ENCODE measurements at regions not wholly inside any gene's neighbourhood (a gene's known extent, or its start where the extent isn't known, plus 50 kb on each side); places are given as distances from the start of the nearest gene placed in this dataset.

- H3K27ac ChIP-seq: no peak overlapping the region
- no peaks in the 10 kb centered on the region for H3K9me3 ChIP-seq
- H3K4me3 ChIP-seq: no peak overlapping the region
- ATAC-seq: no peak
- TF ChIP-seq, protein P1, sequence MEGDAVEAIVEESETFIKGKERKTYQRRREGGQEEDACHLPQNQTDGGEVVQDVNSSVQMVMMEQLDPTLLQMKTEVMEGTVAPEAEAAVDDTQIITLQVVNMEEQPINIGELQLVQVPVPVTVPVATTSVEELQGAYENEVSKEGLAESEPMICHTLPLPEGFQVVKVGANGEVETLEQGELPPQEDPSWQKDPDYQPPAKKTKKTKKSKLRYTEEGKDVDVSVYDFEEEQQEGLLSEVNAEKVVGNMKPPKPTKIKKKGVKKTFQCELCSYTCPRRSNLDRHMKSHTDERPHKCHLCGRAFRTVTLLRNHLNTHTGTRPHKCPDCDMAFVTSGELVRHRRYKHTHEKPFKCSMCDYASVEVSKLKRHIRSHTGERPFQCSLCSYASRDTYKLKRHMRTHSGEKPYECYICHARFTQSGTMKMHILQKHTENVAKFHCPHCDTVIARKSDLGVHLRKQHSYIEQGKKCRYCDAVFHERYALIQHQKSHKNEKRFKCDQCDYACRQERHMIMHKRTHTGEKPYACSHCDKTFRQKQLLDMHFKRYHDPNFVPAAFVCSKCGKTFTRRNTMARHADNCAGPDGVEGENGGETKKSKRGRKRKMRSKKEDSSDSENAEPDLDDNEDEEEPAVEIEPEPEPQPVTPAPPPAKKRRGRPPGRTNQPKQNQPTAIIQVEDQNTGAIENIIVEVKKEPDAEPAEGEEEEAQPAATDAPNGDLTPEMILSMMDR (IDR thresholded peaks at IDR 0.05): no peak
- intact Hi-C loops (cut with DNase I): no loop called here
- DNase-seq: no peak
- peaks cover 0 to 67% of the 10 kb centered on the region in 2 donors for H3K27me3 ChIP-seq
- H3K4me1 ChIP-seq: no peaks in the 10 kb centered on the region
- no peaks in the 10 kb centered on the region for H3K36me3 ChIP-seq
Observed at GRCh38 chr5:73369278-73369677, 79.3 kb downstream of the FOXD1 start.

DNA sequence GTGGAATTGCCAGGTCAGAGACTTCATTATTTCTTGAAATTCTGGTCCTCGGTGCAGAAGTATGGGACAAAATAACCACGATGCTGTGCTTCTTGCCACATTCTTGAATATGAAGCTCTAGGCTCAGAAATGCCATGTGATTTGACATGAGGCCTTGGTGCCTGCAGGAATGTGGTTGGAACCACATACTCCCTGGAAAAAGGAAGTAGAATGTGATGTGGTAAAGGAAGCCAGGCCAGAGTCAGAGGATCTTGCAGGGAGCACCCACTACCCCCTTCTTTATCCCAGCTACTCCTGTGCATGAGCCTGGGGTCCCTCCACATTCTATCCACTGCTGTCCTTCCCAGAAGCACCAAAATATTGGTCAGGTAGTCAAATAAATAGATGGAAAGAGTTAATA, 80.9 kb downstream of the FOXD1 start:
- TF ChIP-seq, protein P1 (IDR thresholded peaks at IDR 0.05): no peak
- ATAC-seq (no peak), DNase-seq (no peak)
- Histone ChIP-seq H3K4me1 (no peaks in the 10 kb centered on the region), H3K9me3 (no peaks in the 10 kb centered on the region), H3K27ac (no peak overlapping the region), H3K36me3 (no peaks in the 10 kb centered on the region), H3K27me3 (peaks cover 0 to 62% of the 10 kb centered on the region in 2 donors), H3K4me3 (no peak overlapping the region)
- intact Hi-C loops (cut with DNase I): no loop called here

DNA sequence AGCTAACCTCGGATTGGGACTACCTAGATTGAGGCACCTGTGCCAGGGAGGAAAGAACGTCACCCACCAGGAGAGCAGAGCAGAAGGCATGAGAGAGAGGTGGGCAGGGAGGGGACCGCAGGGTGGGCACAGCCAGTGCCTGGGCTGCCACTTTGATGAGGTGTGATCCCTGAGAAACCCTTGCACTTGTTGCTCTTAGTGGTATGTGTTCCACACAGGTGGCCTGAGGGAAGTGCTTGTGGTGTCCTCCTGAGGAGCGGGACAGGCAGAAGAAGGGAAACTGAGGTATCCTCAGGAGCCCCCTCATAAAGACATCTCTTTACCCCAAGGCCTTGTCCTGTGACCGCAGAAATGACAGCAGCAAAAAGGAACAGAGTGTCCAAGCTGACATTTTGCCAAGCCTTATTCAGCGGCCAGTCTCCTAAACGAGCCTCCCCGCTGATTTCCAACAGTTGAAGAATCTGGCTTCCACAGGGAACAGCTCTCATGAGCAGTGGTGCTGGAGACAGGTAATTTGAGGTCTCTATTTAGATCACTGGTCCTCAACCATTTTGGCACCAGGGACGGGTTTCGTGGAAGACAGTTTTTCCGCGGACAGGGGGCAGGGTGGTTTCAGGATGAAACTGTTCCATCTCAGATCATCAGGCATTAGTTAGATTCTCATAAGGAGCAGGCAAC, 82.4 kb downstream of the FOXD1 start:
- no peak for DNase-seq
- intact Hi-C loops (cut with DNase I): no loop called here

GRCh38 chr5:73365301-73365853, 83.2 kb downstream of the FOXD1 start:
- ATAC-seq (no peak), DNase-seq (no peak)
- no peaks in the 10 kb centered on the region for H3K9me3 ChIP-seq
- H3K36me3 ChIP-seq: no peaks in the 10 kb centered on the region
- H3K4me3 ChIP-seq: no peak overlapping the region
- intact Hi-C loops (cut with DNase I): no loop called here
- H3K4me1 ChIP-seq: no peaks in the 10 kb centered on the region
- H3K27ac ChIP-seq: no peak overlapping the region
- H3K27me3 ChIP-seq: peaks cover 0 to 57% of the 10 kb centered on the region in 2 donors
- TF ChIP-seq, protein P1 (IDR thresholded peaks at IDR 0.05): no peak

More for the DNA sequence above, 82.4 kb downstream of the FOXD1 start:
- ATAC-seq: no peak
- Histone ChIP-seq H3K27ac (no peak overlapping the region), H3K9me3 (no peaks in the 10 kb centered on the region), H3K36me3 (no peaks in the 10 kb centered on the region), H3K27me3 (peaks cover 0 to 60% of the 10 kb centered on the region in 2 donors), H3K4me1 (no peaks in the 10 kb centered on the region), H3K4me3 (no peak overlapping the region)
- TF ChIP-seq, protein P1 (IDR thresholded peaks at IDR 0.05): no peak

GRCh38 chr5:73363911-73364730, 84.5 kb downstream of the FOXD1 start:
- H3K36me3 ChIP-seq: no peaks in the 10 kb centered on the region
- ATAC-seq (no peak), DNase-seq (no peak)
- H3K9me3 ChIP-seq: no peaks in the 10 kb centered on the region
- TF ChIP-seq, protein P1 (IDR thresholded peaks at IDR 0.05): no peak
- no peaks in the 10 kb centered on the region for H3K4me1 ChIP-seq
- peaks cover 0 to 47% of the 10 kb centered on the region in 2 donors for H3K27me3 ChIP-seq
- no peak overlapping the region for H3K27ac ChIP-seq
- intact Hi-C loops (cut with DNase I): no loop called here
- no peak overlapping the region for H3K4me3 ChIP-seq
